Muscle of back (tissue), 3 donors: ENCODE measurements at regions not wholly inside any gene's neighbourhood (a gene's known extent, or its start where the extent isn't known, plus 50 kb on each side); places are given as distances from the start of the nearest gene placed in this dataset.
A peak's percentile ranks its signal among the peaks of the same experiment; 100 is the strongest.

Source experiments
- DNase-seq, 3 donors: peaks; one replicate each; pipeline versions ENCODE4 v3.0.0 to v3.0.0-alpha.2; 2013

- no peak for DNase-seq
These were observed 444.7 kb upstream of the TNP1 start for GRCh38 chr2:217304582-217304981.

GRCh38 chr2:217302856-217303255 is 443.0 kb upstream of the TNP1 start:
- peak in 1 of 3 donors; percentile 34 for DNase-seq

GRCh38 chr2:217301142-217301925 is 441.5 kb upstream of the TNP1 start:
- DNase-seq = no peak

GRCh38 chr2:217299590-217299989 is 439.7 kb upstream of the TNP1 start:
- no peak for DNase-seq

- no peak for DNase-seq
These were observed 437.2 kb upstream of the TNP1 start for GRCh38 chr2:217297096-217297495.

- DNase-seq = no peak
These were observed 435.0 kb upstream of the TNP1 start for GRCh38 chr2:217294818-217295217.

- DNase-seq = no peak
These were observed 434.3 kb upstream of the TNP1 start for GRCh38 chr2:217294211-217294610.

- DNase-seq = peak in 2 of 3 donors; percentile 49 to 60
These were observed 433.7 kb upstream of the TNP1 start for GRCh38 chr2:217293607-217294006.

- DNase-seq = no peak
These were observed 433.2 kb upstream of the TNP1 start for GRCh38 chr2:217293046-217293445.

- no peak for DNase-seq
These were observed 431.4 kb upstream of the TNP1 start for GRCh38 chr2:217291259-217291658.

- DNase-seq = no peak
These were observed 430.6 kb upstream of the TNP1 start for GRCh38 chr2:217290467-217290866.

- DNase-seq = no peak
These were observed 430.0 kb upstream of the TNP1 start for GRCh38 chr2:217289907-217290280.

GRCh38 chr2:217289177-217289906 is 429.5 kb upstream of the TNP1 start:
- DNase-seq = peak in 1 of 3 donors; percentile 62

GRCh38 chr2:217288472-217289063 is 428.7 kb upstream of the TNP1 start:
- no peak for DNase-seq

GRCh38 chr2:217286833-217287232 is 427.0 kb upstream of the TNP1 start:
- DNase-seq = peak in 1 of 3 donors; percentile 79

GRCh38 chr2:217285926-217286325 is 426.1 kb upstream of the TNP1 start:
- no peak for DNase-seq

GRCh38 chr2:217283460-217283859 is 423.6 kb upstream of the TNP1 start:
- peak in 2 of 3 donors; percentile 65 to 77 for DNase-seq

GRCh38 chr2:217282531-217282930 is 422.7 kb upstream of the TNP1 start:
- no peak for DNase-seq

- peak in 2 of 3 donors; percentile 73 to 94 for DNase-seq
These were observed 419.7 kb upstream of the TNP1 start for GRCh38 chr2:217279556-217279955.

- DNase-seq = peak in 1 of 3 donors; percentile 48
These were observed 419.3 kb upstream of the TNP1 start for GRCh38 chr2:217279140-217279539.

GRCh38 chr2:217277646-217278398 is 418.0 kb upstream of the TNP1 start:
- DNase-seq = peak in 2 of 3 donors; percentile 76 to 86

GRCh38 chr2:217276433-217276832 is 416.6 kb upstream of the TNP1 start:
- DNase-seq = no peak
